ENCODE measurements at regions not wholly inside any gene's neighbourhood (a gene's known extent, or its start where the extent isn't known, plus 50 kb on each side); places are given as distances from the start of the nearest gene placed in this dataset.

DNA sequence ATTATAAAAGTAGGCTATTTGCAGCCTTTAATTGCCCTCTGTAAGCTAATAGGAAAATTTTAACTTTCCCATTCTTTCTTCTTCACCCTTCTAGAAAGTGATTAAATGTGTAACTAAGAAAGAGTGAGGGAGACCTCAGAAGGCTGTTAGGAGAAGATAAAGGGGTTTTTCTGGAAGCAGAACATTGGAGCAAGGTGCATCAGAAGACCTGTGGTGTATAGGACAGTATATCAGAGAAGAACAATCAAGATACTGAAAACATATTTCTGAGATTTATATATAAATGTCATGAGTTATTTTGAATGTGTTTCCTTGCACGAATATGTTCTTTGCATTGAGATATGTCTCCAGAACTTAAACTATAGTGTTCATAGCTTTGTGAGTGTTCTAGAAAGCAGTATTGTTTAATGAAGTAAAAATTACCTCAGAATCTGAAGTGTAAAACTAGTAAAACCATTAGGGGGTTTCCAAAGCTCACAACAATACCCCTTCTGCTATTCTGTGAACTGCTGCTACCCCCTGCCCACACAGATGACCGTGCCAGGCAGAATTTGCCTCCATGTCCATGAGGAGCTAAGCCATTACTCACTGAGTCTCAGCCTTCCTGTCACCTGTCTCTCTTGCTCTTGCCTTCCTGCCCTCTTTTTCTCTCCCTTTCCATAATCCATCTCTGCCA is 537.9 kb downstream of the EPHA4 start:
- DNase-seq = peak; percentile 10

DNA sequence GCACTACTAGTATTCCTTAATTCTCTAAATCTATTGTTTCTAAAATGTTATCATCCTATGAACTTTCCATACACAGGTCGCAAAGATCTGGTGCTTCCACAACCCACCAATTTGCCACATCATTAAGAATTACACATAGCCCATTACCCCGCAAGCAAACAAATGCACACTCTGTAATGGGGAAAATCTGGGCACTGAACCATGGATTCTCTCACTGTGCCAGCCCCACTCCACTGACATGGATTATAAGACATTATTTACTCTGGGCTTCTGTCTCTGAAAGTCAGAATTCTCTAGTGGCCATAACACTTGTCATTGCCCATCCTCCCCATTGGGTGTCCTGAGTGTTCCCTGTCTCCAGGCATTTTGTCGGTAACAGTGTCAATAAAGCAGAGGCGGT is 537.1 kb downstream of the EPHA4 start:
- peak; percentile 85 for DNase-seq

DNA sequence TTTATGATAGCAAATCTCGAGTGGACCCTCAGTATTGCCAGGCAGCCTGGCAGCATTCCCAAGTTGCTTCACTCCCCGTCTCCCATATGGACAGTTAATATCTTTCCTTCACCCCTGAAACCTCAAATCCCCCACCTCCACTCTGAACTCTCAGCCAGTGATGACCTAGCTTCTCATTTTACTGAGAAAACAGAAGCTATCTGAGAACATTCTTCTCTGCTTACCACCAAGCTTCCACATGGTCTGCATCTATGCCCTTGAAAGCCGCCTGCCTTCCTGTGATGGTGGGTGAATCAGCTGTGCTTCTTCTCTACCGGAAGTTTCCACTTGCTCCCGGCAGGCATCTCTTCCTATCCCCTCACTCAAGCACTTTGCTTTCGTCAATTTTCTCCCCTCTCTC is 529.2 kb downstream of the EPHA4 start:
- DNase-seq = no peak

DNA sequence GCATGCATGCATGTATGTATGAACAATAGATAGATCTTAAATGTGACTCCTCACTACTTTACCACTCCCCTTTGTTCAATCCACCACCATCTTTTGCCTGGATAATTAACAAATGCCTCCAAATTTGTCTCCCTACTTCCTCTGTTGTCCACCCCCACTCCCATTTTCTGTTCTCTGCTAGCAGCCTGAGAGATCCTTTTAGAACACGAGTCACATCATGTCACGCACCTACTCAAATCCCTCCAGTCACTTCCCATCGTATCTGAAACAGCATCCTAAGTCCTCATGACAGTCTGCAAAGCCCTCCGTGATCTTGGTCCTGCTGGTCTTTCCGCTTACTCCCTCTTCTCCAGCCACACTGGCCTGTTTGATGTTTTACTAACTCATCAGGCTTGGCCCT is 527.3 kb downstream of the EPHA4 start:
- DNase-seq = no peak

DNA sequence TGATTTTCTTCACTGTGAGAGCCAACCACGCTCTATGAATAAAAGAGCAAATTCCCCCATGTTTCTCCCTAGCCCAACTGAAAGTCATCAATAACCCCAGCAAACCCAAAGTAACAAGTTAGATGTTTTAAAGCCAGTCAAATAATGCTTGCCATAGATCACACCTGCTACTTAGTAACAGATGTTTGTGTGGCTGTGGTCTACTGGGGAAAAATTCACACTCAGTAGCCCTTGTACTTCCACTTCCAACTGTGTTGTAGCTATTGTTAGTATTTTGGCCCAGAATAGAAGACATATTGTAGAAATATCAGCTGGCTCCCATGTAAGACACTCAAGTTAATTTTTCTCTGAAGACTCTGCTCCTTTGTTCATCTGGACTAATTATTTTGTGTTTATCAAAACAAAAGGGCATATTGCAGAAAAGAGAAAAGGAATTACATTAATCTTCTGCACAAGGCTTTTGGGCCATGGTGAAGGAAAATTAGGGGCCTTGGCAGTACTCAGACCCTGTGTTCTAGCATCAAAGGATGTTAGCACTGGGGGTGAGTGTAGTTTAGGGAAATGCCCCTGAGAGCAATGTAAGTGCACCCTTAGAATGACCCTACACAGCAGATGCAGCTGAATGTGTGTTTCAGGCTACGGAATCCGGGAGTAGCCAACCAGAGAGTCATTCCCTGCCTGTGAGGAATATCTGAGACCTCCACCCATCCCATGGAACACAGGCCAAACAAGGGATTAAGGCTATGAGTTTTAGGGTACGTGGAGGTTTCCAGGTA is 521.9 kb downstream of the EPHA4 start:
- DNase-seq = no peak

DNA sequence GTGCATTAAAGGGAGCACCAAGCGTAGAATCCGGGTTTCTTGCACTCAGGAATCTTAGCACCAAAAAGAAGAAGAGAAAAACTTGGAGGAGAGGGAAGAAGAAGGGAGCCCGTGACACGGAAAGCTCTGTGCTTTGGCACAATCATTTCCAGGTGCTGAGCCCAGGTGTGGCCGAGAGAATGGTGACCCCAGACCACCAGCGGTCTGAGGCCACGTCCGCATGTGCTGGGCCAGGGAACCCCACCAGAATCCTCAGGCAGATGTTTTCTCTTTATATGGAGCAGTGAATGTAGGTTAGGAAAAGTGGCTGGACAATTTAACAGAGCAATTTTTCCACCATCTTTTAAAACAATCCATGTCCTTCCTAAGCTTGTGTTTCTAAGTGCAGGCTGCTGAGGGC is 520.9 kb downstream of the EPHA4 start:
- no peak for DNase-seq

DNA sequence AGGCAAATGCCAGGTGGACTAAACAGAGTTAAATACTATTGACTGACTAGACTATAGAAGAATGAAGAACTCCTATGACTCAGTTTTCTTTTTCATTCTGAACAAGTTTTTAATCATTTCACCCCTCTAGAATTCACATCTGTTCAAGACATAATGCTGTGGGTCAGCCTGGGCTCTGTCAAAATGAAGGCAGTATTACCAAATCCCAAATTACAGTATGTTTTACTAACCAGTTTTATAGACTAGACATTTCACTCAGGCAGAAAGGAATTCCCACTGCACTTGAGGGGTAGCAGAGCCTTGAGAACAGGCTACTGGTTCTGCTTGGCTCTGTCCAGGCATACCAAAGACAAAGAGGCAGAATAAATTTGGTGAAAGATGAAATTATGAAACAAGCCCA is 511.7 kb downstream of the EPHA4 start:
- DNase-seq = no peak

DNA sequence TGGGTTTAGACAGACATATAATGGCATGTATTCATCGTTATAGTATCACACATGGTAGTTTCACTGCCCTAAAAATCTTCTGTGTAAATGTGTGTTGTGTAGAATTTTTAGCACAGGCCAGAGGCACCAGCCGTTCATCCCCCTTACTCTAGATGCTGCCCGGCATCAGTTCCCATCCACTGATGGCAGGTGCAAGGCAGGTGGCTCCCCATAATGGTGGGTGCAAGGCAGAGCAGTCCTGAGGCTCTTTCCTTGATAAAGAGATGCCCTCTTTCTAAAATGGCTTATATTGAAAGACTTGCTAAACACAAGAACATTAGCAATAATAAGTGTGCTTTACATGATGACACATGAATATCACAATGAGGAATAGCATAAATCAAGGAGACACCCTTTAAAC is 508.5 kb downstream of the EPHA4 start:
- DNase-seq = no peak

DNA sequence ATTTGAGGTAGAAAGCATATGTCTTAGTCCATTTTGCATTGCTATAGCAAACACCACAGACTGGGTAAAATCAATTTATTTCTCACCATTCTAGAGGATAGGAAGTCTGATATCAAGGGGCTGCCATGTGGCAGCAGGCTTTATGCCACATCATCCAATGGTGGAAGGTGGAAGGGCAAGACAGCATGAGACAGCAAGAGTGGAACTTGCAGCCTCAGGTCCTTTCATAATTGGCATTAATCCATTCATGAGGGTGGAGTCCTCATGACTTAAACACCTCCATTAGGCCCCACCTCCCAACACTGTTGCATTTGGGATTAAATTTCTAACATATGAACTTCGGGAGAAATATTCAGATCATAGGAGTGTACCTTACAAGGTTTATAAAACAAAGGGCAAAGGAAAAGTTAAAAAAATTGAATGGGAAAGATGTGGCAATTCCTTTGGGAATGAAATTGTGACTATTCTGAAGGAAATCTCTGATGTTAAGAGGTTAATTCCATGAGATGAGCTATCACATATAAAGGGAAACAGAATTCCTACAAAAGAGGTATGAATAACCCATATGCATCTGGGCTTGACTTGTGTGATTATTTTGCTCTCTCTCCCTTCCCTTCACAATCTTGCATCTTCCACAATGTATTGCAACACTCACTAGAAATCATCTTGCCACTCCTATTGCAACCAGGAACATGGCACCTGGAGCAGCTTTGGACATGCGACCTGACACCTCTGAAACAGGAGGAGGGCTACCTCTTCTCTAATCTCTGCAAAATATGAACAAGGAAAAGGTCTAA is 507.8 kb downstream of the EPHA4 start:
- no peak for DNase-seq

DNA sequence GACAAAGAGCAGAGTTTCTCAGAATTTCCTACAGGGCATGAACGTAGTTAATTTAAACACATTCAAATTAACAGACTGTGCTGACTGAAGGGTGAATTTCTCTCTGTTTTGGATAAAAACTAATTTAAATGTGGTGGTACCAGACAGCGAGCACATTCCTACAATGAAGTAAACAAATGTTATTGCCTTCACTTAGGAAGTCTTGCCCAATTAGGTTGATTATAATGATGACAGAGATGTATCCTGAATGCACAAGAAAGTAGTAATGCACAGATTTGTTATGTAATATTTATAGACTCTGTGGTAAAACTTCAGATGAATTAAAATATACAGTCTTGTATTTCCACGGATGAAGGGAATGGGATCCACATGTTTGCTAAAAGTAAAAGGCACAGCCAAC is 507.2 kb downstream of the EPHA4 start:
- no peak for DNase-seq

DNA sequence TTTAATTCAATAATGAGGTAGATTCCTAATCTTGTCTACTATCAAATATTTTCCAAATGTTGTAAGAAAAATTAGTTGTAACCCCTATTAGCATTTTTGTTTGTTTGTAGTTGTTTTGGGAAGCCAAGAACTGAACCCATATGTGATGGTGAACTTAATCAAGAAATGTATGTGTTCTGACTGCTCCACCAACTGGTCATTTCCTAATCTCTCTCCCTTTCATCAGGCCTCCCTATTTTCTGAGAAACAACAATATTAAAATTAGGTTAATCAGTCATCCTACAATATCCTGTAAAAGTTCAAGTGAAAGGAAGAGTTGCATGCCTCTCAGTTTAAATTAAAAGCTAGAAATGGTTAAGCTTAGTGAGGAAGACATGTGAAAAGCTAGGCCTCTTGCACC is 504.0 kb downstream of the EPHA4 start:
- DNase-seq = no peak

DNA sequence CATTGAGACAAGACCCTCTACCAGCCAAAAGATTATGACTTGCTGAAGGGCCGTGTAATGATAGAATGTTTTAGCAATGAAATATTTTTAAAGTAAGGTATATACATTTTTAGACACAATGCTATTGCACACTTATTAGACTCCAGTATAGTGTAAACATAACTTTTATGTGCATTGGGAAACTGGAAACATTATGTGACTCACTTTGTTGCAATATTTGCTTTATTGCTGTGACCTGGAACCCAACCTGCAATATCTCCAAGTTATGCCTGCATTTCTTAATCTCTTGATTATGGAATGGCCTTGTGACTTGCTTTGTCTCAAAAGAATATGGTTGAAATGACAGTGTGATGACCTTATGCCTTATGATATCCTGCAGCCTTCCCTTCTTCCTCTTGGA is 502.0 kb downstream of the EPHA4 start:
- no peak for DNase-seq

DNA sequence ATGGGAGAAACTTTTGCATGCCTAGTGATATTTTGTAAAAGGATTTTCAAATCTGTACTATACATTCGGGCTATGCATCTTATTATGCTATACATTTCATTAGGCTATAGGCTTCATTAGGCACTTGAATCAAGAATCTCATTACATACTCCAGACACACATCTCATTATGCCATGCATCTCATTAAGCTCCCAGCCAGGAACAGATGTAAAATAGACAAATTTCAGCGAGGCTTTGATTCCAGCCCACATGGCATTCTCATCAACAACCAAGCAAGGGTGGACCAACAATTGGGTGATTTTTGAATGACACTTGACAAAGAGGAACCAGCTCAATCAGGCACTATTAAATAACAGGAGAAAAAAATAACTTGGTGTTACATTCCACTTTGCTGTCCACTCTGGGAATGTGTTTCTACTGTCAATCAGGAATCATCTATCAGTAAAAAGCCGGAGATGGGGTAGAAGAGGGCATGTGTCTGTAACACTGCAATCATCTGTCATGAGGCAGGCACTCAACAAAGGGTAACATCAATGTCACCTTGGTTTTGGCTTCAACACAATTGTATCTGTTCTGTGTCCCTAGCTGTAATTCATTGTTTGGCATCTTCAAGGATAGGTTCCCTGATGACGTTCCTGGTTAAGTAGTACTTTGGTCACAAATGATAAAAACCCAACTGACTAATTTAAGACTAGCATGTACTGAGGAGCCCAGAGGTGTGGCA is 498.6 kb downstream of the EPHA4 start:
- no peak for DNase-seq

DNA sequence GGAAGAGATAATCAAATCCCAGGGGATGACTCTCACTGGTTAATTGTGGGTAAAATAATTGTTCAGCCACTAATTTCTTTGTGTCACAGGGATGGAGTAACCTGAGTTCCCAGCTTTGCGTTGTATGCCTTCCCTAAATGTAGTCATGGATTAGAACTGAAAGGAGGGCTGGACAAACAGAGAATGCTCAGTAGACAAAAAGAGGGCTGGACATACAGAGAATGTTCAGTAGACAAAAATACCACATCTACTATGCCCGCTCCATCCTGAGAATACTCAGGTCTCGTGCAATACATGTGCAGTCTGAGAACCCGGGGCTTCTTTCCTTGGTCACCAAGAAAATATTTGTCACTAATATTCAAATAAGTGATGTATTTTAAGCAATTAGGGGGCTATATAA is 497.9 kb downstream of the EPHA4 start:
- no peak for DNase-seq

DNA sequence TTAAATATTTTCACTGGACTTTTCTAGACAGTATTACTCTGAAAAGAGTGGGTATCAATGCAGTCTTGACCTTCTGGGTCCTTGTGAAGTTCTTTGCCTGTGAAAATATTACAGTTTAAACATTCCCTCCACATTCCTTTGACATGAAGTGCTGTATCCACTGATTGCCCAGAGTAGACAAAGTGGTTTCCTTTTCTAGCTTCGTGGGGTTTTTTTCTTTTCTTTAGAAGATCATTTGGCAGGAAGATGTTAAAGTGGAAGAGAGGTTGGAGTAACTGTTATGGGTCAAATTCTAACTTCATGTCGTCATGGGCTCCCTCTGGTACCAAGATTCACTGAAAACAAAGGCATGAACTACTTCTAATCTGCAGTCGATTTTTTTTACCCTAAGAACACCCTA is 496.9 kb downstream of the EPHA4 start:
- no peak for DNase-seq

DNA sequence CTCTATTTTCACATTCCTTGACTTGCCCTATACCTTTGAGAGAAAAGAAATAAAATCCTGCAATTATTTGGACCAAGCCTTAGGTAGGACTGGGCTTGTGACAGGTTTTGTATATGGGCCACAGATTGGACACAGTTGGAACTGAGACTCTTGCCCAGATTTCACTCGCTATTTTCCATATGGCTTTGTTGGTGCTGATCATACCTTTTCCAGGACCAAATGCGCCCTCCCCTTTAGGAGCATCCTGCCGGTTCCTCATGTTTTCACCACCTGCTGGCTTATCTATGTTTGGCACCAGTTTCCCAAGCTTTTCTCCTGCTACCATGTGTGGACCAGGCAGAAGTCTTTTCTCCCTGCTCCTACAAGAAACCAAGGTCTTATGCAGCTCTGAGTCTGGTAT is 494.9 kb downstream of the EPHA4 start:
- no peak for DNase-seq

DNA sequence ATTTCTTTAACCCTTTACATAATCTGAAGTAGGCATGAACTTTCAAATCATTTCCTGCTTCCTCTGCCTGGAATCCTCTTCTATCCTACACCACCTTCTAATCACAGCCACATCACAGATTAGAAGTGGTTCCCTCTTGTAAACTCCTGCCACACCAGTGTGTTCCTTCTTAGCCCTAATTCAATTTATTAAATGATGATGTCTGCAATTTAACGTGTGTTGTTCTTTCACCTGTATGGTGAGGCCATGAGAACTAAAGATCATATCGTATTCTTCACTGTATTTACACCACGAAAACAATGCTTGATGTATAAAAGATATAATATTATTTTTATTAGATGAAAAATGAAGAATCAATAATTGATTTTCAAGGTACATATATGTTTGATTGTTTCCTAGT is 494.3 kb downstream of the EPHA4 start:
- no peak for DNase-seq

DNA sequence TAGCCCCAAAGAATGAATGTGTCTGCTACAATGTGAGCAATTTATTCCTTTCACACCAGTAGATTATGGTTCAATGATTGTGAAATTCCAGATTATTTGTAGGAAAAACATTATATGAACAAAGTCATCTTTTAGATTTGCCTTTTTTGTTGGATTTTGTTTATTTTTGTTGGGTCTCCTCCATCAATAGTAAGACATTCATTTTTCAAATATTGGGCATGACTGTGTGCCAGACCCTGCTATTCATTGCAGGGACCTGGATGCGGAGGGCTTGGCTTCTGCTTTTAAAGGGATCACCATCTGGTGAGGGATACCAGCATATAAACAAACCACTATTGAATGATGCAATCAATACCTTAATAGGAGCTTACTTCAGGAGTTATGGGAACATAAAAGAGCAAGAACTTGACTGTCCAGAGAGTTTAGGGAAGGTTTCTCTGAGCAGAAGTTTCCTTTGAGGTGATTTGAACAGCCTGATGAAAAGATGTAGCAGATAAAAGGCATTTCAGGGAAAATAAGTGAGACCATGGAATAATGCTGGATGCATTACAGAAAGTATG is 486.7 kb downstream of the EPHA4 start:
- DNase-seq = peak; percentile 72

DNA sequence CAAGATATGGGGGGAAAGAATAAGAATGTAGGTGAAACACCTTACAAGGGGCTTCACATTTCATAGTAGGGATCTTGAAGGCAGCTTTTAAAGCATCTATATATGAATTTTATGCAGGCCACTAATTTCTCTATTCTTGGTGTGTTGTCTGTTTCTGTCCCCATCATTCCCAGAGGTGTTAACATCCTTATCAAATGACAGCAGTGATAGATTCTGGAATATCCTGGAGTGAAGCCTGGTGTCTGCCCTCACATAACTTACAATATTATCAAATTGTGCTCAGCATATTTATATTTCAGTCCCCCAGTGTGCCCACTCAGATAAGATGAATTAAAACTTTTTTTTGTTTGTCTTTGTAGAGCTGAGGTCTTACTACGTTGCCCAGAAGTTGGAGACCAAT is 486.2 kb downstream of the EPHA4 start:
- no peak for DNase-seq

DNA sequence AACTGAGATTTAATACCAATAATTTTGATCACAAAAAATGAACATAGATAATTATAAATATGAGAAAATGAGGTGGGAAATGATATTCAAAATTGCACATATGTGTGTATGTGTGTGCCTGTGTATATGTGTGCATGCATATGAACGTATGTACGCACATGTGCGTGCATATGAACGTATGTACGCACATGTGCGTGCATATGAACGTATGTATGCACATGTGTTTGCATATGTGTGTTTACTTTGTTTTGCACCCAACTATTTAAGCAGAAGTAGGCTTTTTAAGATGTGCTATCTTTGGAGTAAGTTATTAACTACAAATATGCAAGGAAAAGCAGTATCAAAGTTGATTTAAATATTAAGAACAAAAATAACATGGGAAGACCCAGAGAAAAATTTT is 484.3 kb downstream of the EPHA4 start:
- DNase-seq = no peak

DNA sequence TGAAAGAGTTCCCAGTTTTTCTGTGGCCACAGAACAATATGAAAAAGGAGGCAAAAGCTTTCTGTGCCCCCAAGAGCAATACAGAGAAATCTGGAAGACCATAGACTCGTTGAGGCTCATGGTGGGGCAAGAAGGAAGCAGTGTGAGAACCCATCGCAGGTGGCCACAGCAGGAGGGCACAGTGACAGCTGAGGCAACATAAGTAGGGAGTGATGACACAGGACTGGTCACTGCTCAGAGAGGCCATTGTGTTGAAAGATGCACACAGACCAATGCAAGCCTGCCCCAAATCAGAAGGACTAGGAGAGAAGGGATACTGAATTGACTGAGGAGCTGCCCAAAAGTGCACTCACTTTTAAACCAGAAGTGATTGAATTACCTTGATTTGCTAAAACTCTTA is 483.6 kb downstream of the EPHA4 start:
- peak; percentile 46 for DNase-seq

DNA sequence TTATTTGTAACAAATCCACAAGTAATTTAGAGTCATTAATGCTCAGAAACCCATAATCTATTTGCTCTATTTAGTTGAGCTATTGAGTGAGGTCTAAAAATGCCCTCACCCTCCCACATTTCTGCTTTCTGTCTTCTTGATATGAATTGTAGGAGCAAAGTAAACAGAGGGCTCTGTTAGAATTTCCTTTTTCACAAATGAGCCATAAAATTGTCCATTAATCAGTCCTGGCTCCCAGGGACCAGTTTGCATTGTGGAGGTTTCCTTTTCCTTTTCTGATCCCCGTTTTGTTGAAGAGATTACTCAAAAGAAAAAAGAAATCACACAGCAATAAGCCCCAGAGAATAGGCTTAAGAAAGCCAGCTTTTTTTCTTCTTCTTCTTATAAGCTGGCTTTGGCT is 476.7 kb downstream of the EPHA4 start:
- DNase-seq = peak; percentile 81
